Heart left ventricle (tissue), 16 donors: ENCODE measurements at regions not wholly inside any gene's neighbourhood (a gene's known extent, or its start where the extent isn't known, plus 50 kb on each side); places are given as distances from the start of the nearest gene placed in this dataset.

ENCODE experiments used
- ATAC-seq, 4 donors: fragments of 200-7000 bp; cut with Tn5 transposase; one replicate each; pipeline ENCODE4 v1.9.1; 2020 to 2022; ENCODE audit warnings: moderate library complexity in 4 of 4, mild to moderate bottlenecking in 3 of 4, moderate number of reproducible peaks in 1 of 4
- DNase-seq, 5 donors: peaks; one replicate each; pipeline ENCODE4 v3.0.0-alpha.2; 2020
- H3K27ac ChIP-seq, 12 donors: fragments of 200-600 bp; sonication (generic) in 4 of 12; one replicate each; pipeline versions ENCODE4 v1.5.0 to v1.8.0; 2016 to 2022; ENCODE audit warnings: mild to moderate bottlenecking in 2 of 12
- H3K27me3 ChIP-seq, 9 donors: fragments of 200-600 bp; sonication (generic) in 2 of 9; one replicate each; pipeline versions ENCODE4 v1.5.1 to v1.8.0; 2016 to 2022; ENCODE audit warnings: mild to moderate bottlenecking in 3 of 9
- H3K36me3 ChIP-seq, 9 donors: fragments of 200-600 bp; sonication (generic) in 2 of 9; one replicate each; pipeline versions ENCODE4 v1.5.0 to v1.8.0; 2018 to 2022; ENCODE audit warnings: mild to moderate bottlenecking in 2 of 9
- H3K4me1 ChIP-seq, 12 donors: fragments of 200-600 bp; sonication (generic) in 4 of 12; one replicate each; pipeline versions ENCODE4 v1.5.0 to v1.8.0; 2016 to 2022; ENCODE audit warnings: mild to moderate bottlenecking in 3 of 12
- H3K4me3 ChIP-seq, 12 donors: fragments of 200-600 bp; sonication (generic) in 4 of 12; one replicate each; pipeline versions ENCODE4 v1.5.0 to v1.8.0; 2017 to 2022; ENCODE audit warnings: mild to moderate bottlenecking in 9 of 12, moderate library complexity in 4 of 12
- H3K9me3 ChIP-seq, 12 donors: fragments of 200-600 bp; sonication (generic) in 4 of 12; one replicate each; pipeline versions ENCODE4 v1.5.0 to v1.8.0; 2016 to 2022; ENCODE audit warnings: mild to moderate bottlenecking in 1 of 12
- CTCF ChIP-seq, 12 donors: fragments of 200-600 bp; sonication (generic) in 4 of 12; IDR thresholded peaks; one replicate each; pipeline versions ENCODE4 v1.5.0 to v1.8.0; 2018 to 2022; ENCODE audit warnings: antibody characterized with exemption in 12 of 12, mild to moderate bottlenecking in 5 of 12
- POLR2A ChIP-seq, 2 donors: fragments of 450-650 bp; IDR thresholded peaks; one replicate each; pipeline ENCODE4 v1.6.1; 2017; ENCODE audit warnings: antibody characterized with exemption in 2 of 2, mild to moderate bottlenecking in 2 of 2, moderate library complexity in 2 of 2
- WGBS, 4 donors: extraction: QIAGEN DNeasy Blood & Tissue Kit in 2 of 4; methylation state at CpG; one replicate each; pipeline versions ENCODE4 v1.1.5 to v1.1.7; 2013 to 2018; 5-methylcytosine and 5-hydroxymethylcytosine counted together
- intact Hi-C, 10 donors: fragments of 100-400 bp; cut with DNase I; formaldehyde crosslinking; loops; one replicate each; pipeline versions ENCODE4 v1.11.1 to v1.14.2; 2022
- donor health status: ischemic (EF 13 %, LVEDD 7.1; RV severe dilation, severe dysfunction).
- donor health status: healthy with polysubstance abuse.
- donor health status: DM: no; HTN: yes; CAD: no.
- donor health status: DM: no; HTN: no; CAD: no.
- donor health status: ischemic (EF 25% LVEDD 6.9; RV normal size, moderate dysfunction).
- donor health status: ischemic (EF 25% LVEDD 5.7; RV mildly dilated, moderate dysfunction).
- donor health status: healthy.
- donor health status: DM: yes; HTN: yes; CAD: no.
- donor health status: ischemic (EF 35%, LVEDD 5.7; RV mildly dilated, moderate dysfunction).
- donor health status: nonischemic (EF 11% LVEDD 7.7; RV severe dilation, severe dysfunction).
- donor health status: DM: yes; HTN: yes; CAD: no.
- donor health status: PGD.
- donor health status: ischemic (EF 29% LVEDD 5.4; RV normal size, mild dysfunction).
- donor health status: nonischemic (EF 23%, LVEDD 6.1; RV moderate dilation, normal function).

DNA sequence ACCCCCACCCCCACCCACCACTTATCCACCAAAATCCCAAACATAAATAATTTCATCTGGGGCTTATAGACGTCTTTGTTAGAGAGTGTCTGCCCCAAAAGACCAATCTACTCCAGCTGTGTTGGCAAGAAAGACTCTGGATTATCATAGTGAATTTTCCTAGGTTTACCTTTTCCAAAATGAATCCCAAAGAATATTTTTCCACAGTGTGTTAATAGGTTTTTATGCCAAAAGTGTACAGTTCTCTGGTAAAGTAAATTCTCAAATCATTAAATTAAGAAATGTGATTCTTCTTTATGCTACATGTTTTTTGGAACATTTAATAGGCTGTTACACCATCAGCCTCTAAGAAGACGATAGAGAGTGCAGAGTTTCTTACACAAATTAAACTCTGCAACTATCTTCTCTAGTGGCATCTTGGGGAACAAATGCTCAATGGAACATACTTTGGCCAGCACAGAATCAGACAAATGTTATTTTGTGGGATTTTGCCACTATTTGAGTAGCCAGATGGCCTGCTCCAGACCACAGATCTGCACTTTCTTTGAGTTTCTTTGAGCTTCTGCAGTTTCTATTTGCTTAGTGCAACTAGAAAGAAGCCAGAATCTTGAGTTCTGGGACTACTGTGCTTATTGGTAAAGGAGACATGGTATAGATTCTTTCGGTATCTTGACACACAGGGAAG, 206.0 kb downstream of the KIT start:
- intact Hi-C loops = no loop called here
- no peak for TF ChIP-seq CTCF (IDR thresholded peaks at IDR 0.05)
- no peak for TF ChIP-seq POLR2A (IDR thresholded peaks at IDR 0.05)
- WGBS, 4 donors = 86 to 91% (median 89%) methylated on average over 3 of the region's 3 CpGs

DNA sequence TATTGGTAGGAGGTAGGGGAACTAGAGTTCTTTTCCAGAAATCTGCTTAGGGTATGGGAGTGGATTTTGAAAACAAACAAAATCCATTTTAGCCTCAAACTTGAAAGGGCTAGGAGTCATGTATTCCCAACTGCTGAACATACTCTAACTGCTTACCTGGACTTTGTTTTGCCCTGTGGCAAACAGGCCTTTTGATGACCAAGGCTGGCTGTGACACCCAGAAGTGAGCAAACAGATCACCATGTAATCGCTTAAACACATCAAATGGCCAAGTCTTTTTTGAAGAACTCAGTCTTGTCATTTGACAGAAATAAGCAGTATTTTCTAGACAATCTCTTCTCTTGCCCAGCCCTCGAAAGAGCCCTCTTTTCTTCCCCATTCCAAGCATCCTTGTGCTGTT, 203.4 kb downstream of the KIT start:
- TF ChIP-seq POLR2A (IDR thresholded peaks at IDR 0.05) (no peak), CTCF (IDR thresholded peaks at IDR 0.05) (no peak)
- no peak for DNase-seq
- ATAC-seq = no peak
- WGBS, 4 donors = 89 to 98% (median 93%) methylated on average over 2 of the region's 2 CpGs
- Histone ChIP-seq H3K9me3 (no peaks in the 10 kb centered on the region), H3K4me1 (peaks cover 0 to 7% (median 0%) of the 10 kb centered on the region in 12 donors), H3K36me3 (no peaks in the 10 kb centered on the region), H3K4me3 (no peak overlapping the region), H3K27ac (no peak overlapping the region), H3K27me3 (no peaks in the 10 kb centered on the region)
- intact Hi-C loops = no loop called here

More for the DNA sequence above, 206.0 kb downstream of the KIT start:
- H3K27me3 ChIP-seq = no peaks in the 10 kb centered on the region
- no peak overlapping the region for H3K27ac ChIP-seq
- no peak overlapping the region for H3K4me3 ChIP-seq
- ATAC-seq (no peak), DNase-seq (no peak)
- H3K4me1 ChIP-seq = peaks cover 0 to 7% (median 0%) of the 10 kb centered on the region in 12 donors
- no peaks in the 10 kb centered on the region for H3K36me3 ChIP-seq
- peaks cover 0 to 3% (median 0%) of the 10 kb centered on the region in 12 donors for H3K9me3 ChIP-seq

GRCh38 chr4:54855191-54855854, 197.6 kb downstream of the KIT start:
- no peaks in the 10 kb centered on the region for H3K36me3 ChIP-seq
- intact Hi-C loops = no loop called here
- no peak overlapping the region for H3K27ac ChIP-seq
- no peak for TF ChIP-seq CTCF (IDR thresholded peaks at IDR 0.05)
- TF ChIP-seq POLR2A (IDR thresholded peaks at IDR 0.05) = no peak
- no peaks in the 10 kb centered on the region for H3K27me3 ChIP-seq
- DNase-seq = peak in 1 of 5 donors; percentile 24
- ATAC-seq = peak in 1 of 4 donors; percentile 7
- peaks cover 0 to 3% (median 0%) of the 10 kb centered on the region in 12 donors for H3K4me1 ChIP-seq
- no peaks in the 10 kb centered on the region for H3K9me3 ChIP-seq
- H3K4me3 ChIP-seq = no peak overlapping the region
- 54 to 76% (median 69%) methylated on average over 9 of the region's 9 CpGs for WGBS, 4 donors

DNA sequence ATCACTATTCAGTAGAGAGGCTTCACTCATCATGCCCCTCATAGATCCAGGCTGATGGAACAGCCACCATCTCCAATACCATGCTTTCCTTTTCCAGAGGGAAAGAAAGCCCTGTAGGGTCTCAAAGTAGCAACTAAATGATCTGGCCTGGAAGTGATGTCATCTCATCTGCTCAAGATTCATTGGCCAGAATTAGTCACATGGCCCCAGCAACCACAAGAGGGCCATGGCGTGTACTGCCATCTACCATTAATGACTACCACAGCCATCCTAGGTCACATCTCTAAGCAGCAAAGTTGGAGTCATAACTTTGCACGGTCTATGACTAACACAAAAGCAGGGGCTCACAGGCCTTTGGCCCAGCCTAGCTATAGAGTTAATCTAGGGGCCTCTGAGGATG, 194.8 kb downstream of the KIT start:
- 81 to 100% (median 98%) methylated on average over 2 of the region's 2 CpGs for WGBS, 4 donors
- Histone ChIP-seq H3K9me3 (no peaks in the 10 kb centered on the region), H3K4me3 (no peak overlapping the region), H3K4me1 (peaks cover 0 to 3% (median 0%) of the 10 kb centered on the region in 12 donors), H3K27ac (no peak overlapping the region), H3K36me3 (no peaks in the 10 kb centered on the region), H3K27me3 (no peaks in the 10 kb centered on the region)
- intact Hi-C loops = no loop called here
- DNase-seq = no peak
- no peak for ATAC-seq
- TF ChIP-seq CTCF (IDR thresholded peaks at IDR 0.05) = no peak
